Neural cell (in vitro differentiated cells): ENCODE measurements at regions not wholly inside any gene's neighbourhood (a gene's known extent, or its start where the extent isn't known, plus 50 kb on each side); places are given as distances from the start of the nearest gene placed in this dataset.

ENCODE experiments used
- H2AFZ ChIP-seq: fragments of 200-600, 300-800 bp; sonication (generic), shearing (Covaris generic); 2 replicates; pipeline ENCODE4 v1.6.0; 2014; ENCODE audit warnings: low read depth, mild to moderate bottlenecking, antibody characterized with exemption, low read length, moderate library complexity
- H3F3A ChIP-seq: fragments of 200-600 bp; shearing (Covaris generic); 2 replicates; pipeline ENCODE4 v1.6.1; 2016; ENCODE audit warnings: mild to moderate bottlenecking, moderate library complexity, mixed read lengths, antibody characterized with exemption, low read length; ENCODE audit not compliant: insufficient read depth, poor library complexity, severe bottlenecking
- H3K27ac ChIP-seq: fragments of 200-600, 300-800 bp; sonication (generic), shearing (Covaris generic); 2 replicates; pipeline ENCODE4 v1.5.1; 2014; ENCODE audit warnings: mild to moderate bottlenecking, low read length, moderate library complexity
- H3K27me3 ChIP-seq: fragments of 300-800, 200-600 bp; sonication (generic), shearing (Covaris generic); 2 replicates; pipeline ENCODE4 v1.6.0; 2014; ENCODE audit warnings: mild to moderate bottlenecking, low read depth, low read length, moderate library complexity; ENCODE audit not compliant: insufficient read depth
- H3K36me3 ChIP-seq: fragments of 300-800, 200-600 bp; sonication (generic), shearing (Covaris generic); 2 replicates; pipeline ENCODE4 v1.5.1; 2014; ENCODE audit warnings: mild to moderate bottlenecking, antibody characterized with exemption, low read length, moderate library complexity; ENCODE audit not compliant: insufficient read depth
- H3K4me2 ChIP-seq: fragments of 300-800, 200-600 bp; sonication (generic), shearing (Covaris generic); 2 replicates; pipeline ENCODE4 v1.6.0; 2014; ENCODE audit warnings: mild to moderate bottlenecking, low read length
- H3K4me3 ChIP-seq: fragments of 300-800, 200-600 bp; sonication (generic), shearing (Covaris generic); 2 replicates; pipeline ENCODE4 v1.5.1; 2014; ENCODE audit warnings: mild to moderate bottlenecking, low read length, moderate library complexity
- H3K79me2 ChIP-seq: fragments of 200-600 bp; shearing (Covaris generic); replicated peaks from 2 replicates; pipeline ENCODE4 v1.6.0; 2014; ENCODE audit warnings: mild to moderate bottlenecking, low read length, moderate library complexity; ENCODE audit not compliant: insufficient read depth
- H3K9ac ChIP-seq: fragments of 300-800, 200-600 bp; sonication (generic), shearing (Covaris generic); 2 replicates; pipeline ENCODE4 v1.6.1; 2016; ENCODE audit warnings: mild to moderate bottlenecking, low read length, mixed read lengths
- H3K9me2 ChIP-seq: fragments of 200-600 bp; shearing (Covaris generic); 2 replicates; pipeline ENCODE4 v1.6.1; 2016; ENCODE audit warnings: mild to moderate bottlenecking, low read length, mixed read lengths; ENCODE audit not compliant: insufficient read depth
- H3K9me3 ChIP-seq: fragments of 200-600, 300-800 bp; sonication (generic), shearing (Covaris generic); 2 replicates; pipeline ENCODE4 v1.6.1; 2016; ENCODE audit warnings: mild to moderate bottlenecking, mixed run types, low read length, moderate library complexity, mixed read lengths
- H4K20me1 ChIP-seq: fragments of 200-600 bp; shearing (Covaris generic); 2 replicates; pipeline ENCODE4 v1.6.1; 2016; ENCODE audit warnings: mild to moderate bottlenecking, mixed run types; ENCODE audit not compliant: insufficient read depth
- EP300 ChIP-seq: fragments of 450-650 bp; conservative IDR thresholded peaks from 2 replicates; pipeline ENCODE4 v1.6.1; 2014; ENCODE audit warnings: antibody characterized with exemption, mild to moderate bottlenecking, moderate library complexity; ENCODE audit not compliant: poor library complexity, severe bottlenecking
- EZH2 ChIP-seq: fragments of 200-600, 300-800 bp; shearing (Covaris generic), sonication (generic); IDR thresholded peaks from 2 replicates; pipeline ENCODE4 v1.6.1; 2014; ENCODE audit warnings: antibody characterized with exemption, low read length, borderline replicate concordance, mild to moderate bottlenecking; ENCODE audit not compliant: insufficient read depth, poor library complexity, severe bottlenecking
- MXI1 ChIP-seq: fragments of 450-650 bp; conservative IDR thresholded peaks from 2 replicates; pipeline ENCODE4 v1.6.1; 2014; ENCODE audit warnings: antibody characterized with exemption, mild to moderate bottlenecking; ENCODE audit not compliant: poor library complexity, severe bottlenecking
- POLR2AphosphoS5 ChIP-seq: IDR thresholded peaks from 2 replicates; pipeline ENCODE4 v1.6.1; 2012
- RAD21 ChIP-seq: fragments of 450-650 bp; conservative IDR thresholded peaks from 2 replicates; pipeline ENCODE4 v1.6.1; 2014; ENCODE audit warnings: antibody characterized with exemption, mild to moderate bottlenecking, moderate library complexity
- SMC3 ChIP-seq: fragments of 450-650 bp; conservative IDR thresholded peaks from 2 replicates; pipeline ENCODE4 v1.6.1; 2014; ENCODE audit warnings: antibody characterized with exemption, mild to moderate bottlenecking, moderate library complexity; ENCODE audit not compliant: poor library complexity
- TAF1 ChIP-seq: IDR thresholded peaks from 2 replicates; pipeline ENCODE4 v1.6.1; 2012; ENCODE audit warnings: low read depth
- TF ChIP-seq, protein P1 (sequence below): fragments of 450-650 bp; IDR thresholded peaks from 2 replicates; pipeline ENCODE4 v1.5.1; 2014; ENCODE audit warnings: antibody characterized with exemption, mild to moderate bottlenecking, moderate library complexity; ENCODE audit not compliant: poor library complexity, severe bottlenecking
- TF ChIP-seq, protein P2 (sequence below): IDR thresholded peaks from 2 replicates; pipeline ENCODE4 v1.6.1; 2012; ENCODE audit warnings: borderline replicate concordance

DNA sequence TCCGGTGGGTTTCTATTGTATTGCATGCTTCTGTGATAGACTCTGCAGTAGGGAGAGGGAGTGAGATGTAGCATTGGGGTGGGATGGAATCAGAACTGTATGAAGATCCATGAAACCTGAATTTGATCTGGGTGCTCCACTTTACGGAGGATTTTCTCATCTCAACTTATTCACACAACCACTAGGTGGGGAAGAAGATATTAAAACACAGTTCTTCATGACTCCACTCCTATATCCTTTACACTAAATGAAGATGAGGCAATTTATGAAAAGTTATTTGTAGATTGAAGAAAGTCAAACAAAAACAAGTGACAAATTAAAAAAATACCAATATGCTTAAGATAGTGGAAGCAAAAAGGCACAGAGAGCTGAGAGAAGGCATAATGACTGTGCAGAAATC is 92.6 kb upstream of the PDGFD start:
- Histone ChIP-seq H3K4me3 (no peak overlapping the region), H3K27ac (no peak overlapping the region), H3K79me2 (no peaks in the 10 kb centered on the region), H4K20me1 (no peaks in the 10 kb centered on the region), H3K9me3 (no peaks in the 10 kb centered on the region), H3F3A (no peaks in the 10 kb centered on the region), H2AFZ (no peak overlapping the region), H3K36me3 (no peaks in the 10 kb centered on the region), H3K4me2 (no peak overlapping the region), H3K27me3 (no peaks in the 10 kb centered on the region), H3K9me2 (no peaks in the 10 kb centered on the region), H3K9ac (no peak overlapping the region)
- TF ChIP-seq POLR2AphosphoS5 (no peak), RAD21 (peak; percentile 13)
- TF ChIP-seq, protein P1, sequence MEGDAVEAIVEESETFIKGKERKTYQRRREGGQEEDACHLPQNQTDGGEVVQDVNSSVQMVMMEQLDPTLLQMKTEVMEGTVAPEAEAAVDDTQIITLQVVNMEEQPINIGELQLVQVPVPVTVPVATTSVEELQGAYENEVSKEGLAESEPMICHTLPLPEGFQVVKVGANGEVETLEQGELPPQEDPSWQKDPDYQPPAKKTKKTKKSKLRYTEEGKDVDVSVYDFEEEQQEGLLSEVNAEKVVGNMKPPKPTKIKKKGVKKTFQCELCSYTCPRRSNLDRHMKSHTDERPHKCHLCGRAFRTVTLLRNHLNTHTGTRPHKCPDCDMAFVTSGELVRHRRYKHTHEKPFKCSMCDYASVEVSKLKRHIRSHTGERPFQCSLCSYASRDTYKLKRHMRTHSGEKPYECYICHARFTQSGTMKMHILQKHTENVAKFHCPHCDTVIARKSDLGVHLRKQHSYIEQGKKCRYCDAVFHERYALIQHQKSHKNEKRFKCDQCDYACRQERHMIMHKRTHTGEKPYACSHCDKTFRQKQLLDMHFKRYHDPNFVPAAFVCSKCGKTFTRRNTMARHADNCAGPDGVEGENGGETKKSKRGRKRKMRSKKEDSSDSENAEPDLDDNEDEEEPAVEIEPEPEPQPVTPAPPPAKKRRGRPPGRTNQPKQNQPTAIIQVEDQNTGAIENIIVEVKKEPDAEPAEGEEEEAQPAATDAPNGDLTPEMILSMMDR: peak; percentile 29

DNA sequence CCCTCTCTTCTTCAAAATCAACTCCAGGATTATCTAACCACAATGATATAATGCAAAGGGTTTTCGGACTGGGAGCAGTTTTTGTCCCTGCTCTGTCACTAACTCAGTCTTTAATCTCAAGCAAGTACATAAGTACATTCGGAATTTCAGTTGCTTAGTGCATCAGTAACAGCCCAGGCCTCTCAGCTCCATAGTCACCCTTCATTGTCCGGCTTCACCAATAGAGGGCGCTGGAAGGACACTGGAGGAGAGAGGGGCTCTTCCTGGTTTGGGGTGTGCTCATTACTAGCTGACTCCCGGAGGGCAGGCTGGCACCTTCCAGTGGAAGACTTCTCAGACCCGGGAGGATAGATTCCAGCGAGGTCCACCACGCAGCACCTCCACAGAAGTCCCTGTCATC is 90.4 kb upstream of the PDGFD start:
- Histone ChIP-seq H3K4me3 (no peak overlapping the region), H3K79me2 (no peaks in the 10 kb centered on the region), H3K36me3 (no peaks in the 10 kb centered on the region), H2AFZ (no peak overlapping the region), H3K27ac (no peak overlapping the region), H3K27me3 (no peaks in the 10 kb centered on the region), H4K20me1 (no peaks in the 10 kb centered on the region), H3K9me2 (no peaks in the 10 kb centered on the region), H3K9ac (no peak overlapping the region), H3K9me3 (no peaks in the 10 kb centered on the region), H3F3A (no peaks in the 10 kb centered on the region), H3K4me2 (no peak overlapping the region)
- TF ChIP-seq MXI1: no peak
- TF ChIP-seq, protein P1: no peak
- TF ChIP-seq RAD21: no peak
- TF ChIP-seq EP300: no peak
- TF ChIP-seq, protein P2, sequence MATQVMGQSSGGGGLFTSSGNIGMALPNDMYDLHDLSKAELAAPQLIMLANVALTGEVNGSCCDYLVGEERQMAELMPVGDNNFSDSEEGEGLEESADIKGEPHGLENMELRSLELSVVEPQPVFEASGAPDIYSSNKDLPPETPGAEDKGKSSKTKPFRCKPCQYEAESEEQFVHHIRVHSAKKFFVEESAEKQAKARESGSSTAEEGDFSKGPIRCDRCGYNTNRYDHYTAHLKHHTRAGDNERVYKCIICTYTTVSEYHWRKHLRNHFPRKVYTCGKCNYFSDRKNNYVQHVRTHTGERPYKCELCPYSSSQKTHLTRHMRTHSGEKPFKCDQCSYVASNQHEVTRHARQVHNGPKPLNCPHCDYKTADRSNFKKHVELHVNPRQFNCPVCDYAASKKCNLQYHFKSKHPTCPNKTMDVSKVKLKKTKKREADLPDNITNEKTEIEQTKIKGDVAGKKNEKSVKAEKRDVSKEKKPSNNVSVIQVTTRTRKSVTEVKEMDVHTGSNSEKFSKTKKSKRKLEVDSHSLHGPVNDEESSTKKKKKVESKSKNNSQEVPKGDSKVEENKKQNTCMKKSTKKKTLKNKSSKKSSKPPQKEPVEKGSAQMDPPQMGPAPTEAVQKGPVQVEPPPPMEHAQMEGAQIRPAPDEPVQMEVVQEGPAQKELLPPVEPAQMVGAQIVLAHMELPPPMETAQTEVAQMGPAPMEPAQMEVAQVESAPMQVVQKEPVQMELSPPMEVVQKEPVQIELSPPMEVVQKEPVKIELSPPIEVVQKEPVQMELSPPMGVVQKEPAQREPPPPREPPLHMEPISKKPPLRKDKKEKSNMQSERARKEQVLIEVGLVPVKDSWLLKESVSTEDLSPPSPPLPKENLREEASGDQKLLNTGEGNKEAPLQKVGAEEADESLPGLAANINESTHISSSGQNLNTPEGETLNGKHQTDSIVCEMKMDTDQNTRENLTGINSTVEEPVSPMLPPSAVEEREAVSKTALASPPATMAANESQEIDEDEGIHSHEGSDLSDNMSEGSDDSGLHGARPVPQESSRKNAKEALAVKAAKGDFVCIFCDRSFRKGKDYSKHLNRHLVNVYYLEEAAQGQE: no peak
- TF ChIP-seq TAF1: no peak
- no peak for TF ChIP-seq POLR2AphosphoS5
- TF ChIP-seq SMC3: no peak
- TF ChIP-seq EZH2: no peak
